IPS-20b (cell line): ENCODE measurements at regions not wholly inside any gene's neighbourhood (a gene's known extent, or its start where the extent isn't known, plus 50 kb on each side); places are given as distances from the start of the nearest gene placed in this dataset.

ENCODE experiments used
- H3K27ac ChIP-seq: one replicate; pipeline ENCODE4 v1.5.1; 2013; ENCODE audit warnings: low read length
- H3K27me3 ChIP-seq: 2 replicates; pipeline ENCODE4 v1.6.1; 2013; ENCODE audit warnings: mild to moderate bottlenecking, low read length, inconsistent platforms; ENCODE audit not compliant: insufficient read depth
- H3K36me3 ChIP-seq: 2 replicates; pipeline ENCODE4 v1.6.1; 2013; ENCODE audit warnings: low read depth, mild to moderate bottlenecking, inconsistent platforms, low read length, moderate library complexity; ENCODE audit not compliant: insufficient read depth
- H3K4me1 ChIP-seq: 2 replicates; pipeline ENCODE4 v1.6.1; 2013; ENCODE audit warnings: mild to moderate bottlenecking, control low read depth, inconsistent platforms, low read length, moderate library complexity; ENCODE audit not compliant: insufficient read depth
- H3K4me3 ChIP-seq: 2 replicates; pipeline ENCODE4 v1.5.1; 2013; ENCODE audit warnings: mild to moderate bottlenecking, low read length, inconsistent platforms
- H3K9ac ChIP-seq: 2 replicates; pipeline ENCODE4 v1.6.1; 2013; ENCODE audit warnings: low read depth, mild to moderate bottlenecking, inconsistent platforms, low read length, moderate library complexity
- H3K9me3 ChIP-seq: 2 replicates; pipeline ENCODE4 v1.6.1; 2013; ENCODE audit warnings: mild to moderate bottlenecking, low read depth, low read length, inconsistent platforms; ENCODE audit not compliant: insufficient read depth

GRCh38 chr20:60407011-60407771 lies 449.0 kb downstream of the CDH26 start:
- Histone ChIP-seq H3K4me1 (no peaks in the 10 kb centered on the region), H3K27ac (no peak overlapping the region), H3K9me3 (peaks cover 4% of the 10 kb centered on the region; the same call in 1 of the 2 replicates), H3K4me3 (no peak overlapping the region), H3K9ac (no peak overlapping the region), H3K36me3 (no peaks in the 10 kb centered on the region), H3K27me3 (no peaks in the 10 kb centered on the region; the same call in 1 of the 2 replicates)

DNA sequence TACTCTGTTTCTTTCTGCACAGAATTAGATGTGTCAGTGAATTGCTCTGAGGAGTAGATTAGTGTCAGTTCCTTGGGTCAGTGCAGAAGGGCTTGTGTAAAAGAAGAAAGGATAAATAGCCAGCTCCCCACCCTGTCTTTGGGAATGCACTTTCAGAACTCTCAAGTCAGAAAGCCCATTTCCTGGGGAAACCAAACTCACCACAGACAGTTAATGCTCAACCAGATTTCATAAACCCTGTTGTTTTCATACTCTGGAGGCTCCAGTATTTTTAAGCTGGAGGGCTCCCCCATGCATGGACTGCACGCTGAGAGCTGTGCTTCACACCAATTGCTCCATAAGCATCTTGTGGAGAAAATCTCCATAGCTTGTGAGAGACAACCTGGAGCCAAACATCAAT lies 449.7 kb downstream of the CDH26 start:
- no peak overlapping the region for H3K4me3 ChIP-seq
- no peaks in the 10 kb centered on the region for H3K4me1 ChIP-seq
- H3K27me3 ChIP-seq, result no peaks in the 10 kb centered on the region
- no peak overlapping the region for H3K9ac ChIP-seq
- H3K9me3 ChIP-seq, result peaks cover 4% of the 10 kb centered on the region; the same call in 1 of the 2 replicates
- H3K36me3 ChIP-seq, result no peaks in the 10 kb centered on the region
- no peak overlapping the region for H3K27ac ChIP-seq

- H3K27me3 ChIP-seq, result no peaks in the 10 kb centered on the region
- no peak overlapping the region for H3K4me3 ChIP-seq
- H3K9me3 ChIP-seq, result peaks cover 4% of the 10 kb centered on the region; the same call in 1 of the 2 replicates
- no peak overlapping the region for H3K9ac ChIP-seq
- no peaks in the 10 kb centered on the region for H3K36me3 ChIP-seq
- no peaks in the 10 kb centered on the region for H3K4me1 ChIP-seq
- no peak overlapping the region for H3K27ac ChIP-seq
Observed at GRCh38 chr20:60408435-60408834, 450.2 kb downstream of the CDH26 start.

- Histone ChIP-seq H3K27ac (no peak overlapping the region), H3K27me3 (no peaks in the 10 kb centered on the region), H3K9me3 (peaks cover 4% of the 10 kb centered on the region; the same call in 1 of the 2 replicates)
Observed at GRCh38 chr20:60410618-60411264, 452.5 kb downstream of the CDH26 start.

DNA sequence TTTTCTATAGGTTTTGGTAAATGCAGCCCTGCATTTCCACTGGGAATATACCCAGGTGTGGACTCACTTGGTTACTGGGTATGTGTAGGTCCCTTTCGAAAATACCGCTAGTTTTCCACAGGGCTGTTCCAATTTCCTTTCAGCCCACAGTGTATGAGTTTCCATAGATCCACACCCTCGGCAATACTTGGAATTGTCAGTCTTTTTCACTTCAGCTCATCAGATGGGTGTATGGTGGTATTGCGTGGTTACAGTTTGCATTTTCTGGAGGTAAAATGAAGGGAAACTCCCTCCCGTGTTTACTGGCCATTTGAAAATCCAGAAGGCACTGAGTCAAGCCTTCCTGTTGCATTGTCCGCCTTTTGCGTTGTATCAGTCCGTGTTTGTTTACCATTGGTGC lies 453.6 kb downstream of the CDH26 start:
- H3K27ac ChIP-seq, result no peak overlapping the region
- H3K9me3 ChIP-seq, result peaks cover 4% of the 10 kb centered on the region; the same call in 1 of the 2 replicates
- H3K9ac ChIP-seq, result no peak overlapping the region
- no peaks in the 10 kb centered on the region for H3K4me1 ChIP-seq
- no peaks in the 10 kb centered on the region for H3K36me3 ChIP-seq
- H3K4me3 ChIP-seq, result no peak overlapping the region
- H3K27me3 ChIP-seq, result no peaks in the 10 kb centered on the region

More at GRCh38 chr20:60410618-60411264, 452.5 kb downstream of the CDH26 start:
- no peak overlapping the region for H3K9ac ChIP-seq
- H3K4me1 ChIP-seq, result no peaks in the 10 kb centered on the region
- H3K4me3 ChIP-seq, result no peak overlapping the region
- H3K36me3 ChIP-seq, result no peaks in the 10 kb centered on the region

DNA sequence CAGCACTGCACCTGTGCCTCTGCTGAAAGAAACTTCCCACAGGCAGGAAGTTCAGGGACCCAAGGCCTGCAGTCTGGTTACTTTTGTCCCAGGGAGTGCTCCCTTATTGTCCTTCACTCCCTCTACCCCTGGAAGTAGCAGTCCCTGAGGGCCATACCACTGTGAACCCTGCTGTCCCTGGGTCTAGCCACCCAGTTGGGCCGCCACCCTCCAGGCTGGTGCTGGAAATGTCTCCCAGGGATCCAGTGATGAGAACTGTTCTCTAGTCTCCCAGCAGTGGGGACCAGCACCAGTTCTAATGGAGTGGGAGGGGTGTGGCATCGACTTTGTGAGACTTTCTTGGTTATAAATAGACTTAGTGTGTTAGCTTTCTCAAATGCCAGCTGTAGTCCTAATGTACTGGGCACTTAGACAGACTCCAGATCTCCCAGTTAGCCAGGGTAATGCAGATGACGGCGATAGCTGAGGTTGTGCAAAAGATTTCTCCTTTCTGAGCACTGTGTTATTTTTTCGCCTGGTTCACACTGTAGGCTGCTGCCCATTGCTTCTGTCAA lies 462.5 kb downstream of the CDH26 start:
- H3K4me3 ChIP-seq, result no peak overlapping the region
- no peak overlapping the region for H3K9ac ChIP-seq
- H3K27ac ChIP-seq, result no peak overlapping the region
- H3K36me3 ChIP-seq, result no peaks in the 10 kb centered on the region
- H3K4me1 ChIP-seq, result no peaks in the 10 kb centered on the region
- no peaks in the 10 kb centered on the region for H3K9me3 ChIP-seq
- no peaks in the 10 kb centered on the region for H3K27me3 ChIP-seq

- Histone ChIP-seq H3K9ac (no peak overlapping the region), H3K9me3 (no peaks in the 10 kb centered on the region), H3K27me3 (no peaks in the 10 kb centered on the region), H3K27ac (no peak overlapping the region), H3K4me1 (no peaks in the 10 kb centered on the region), H3K4me3 (no peak overlapping the region), H3K36me3 (no peaks in the 10 kb centered on the region)
Observed at GRCh38 chr20:60422848-60423247, 464.6 kb downstream of the CDH26 start.

- no peaks in the 10 kb centered on the region for H3K4me1 ChIP-seq
- no peak overlapping the region for H3K27ac ChIP-seq
- H3K4me3 ChIP-seq, result no peak overlapping the region
- no peaks in the 10 kb centered on the region for H3K36me3 ChIP-seq
- H3K9me3 ChIP-seq, result no peaks in the 10 kb centered on the region
- H3K27me3 ChIP-seq, result no peaks in the 10 kb centered on the region
- H3K9ac ChIP-seq, result no peak overlapping the region
Observed at GRCh38 chr20:60424267-60424902, 466.2 kb downstream of the CDH26 start.

- no peak overlapping the region for H3K27ac ChIP-seq
- H3K4me3 ChIP-seq, result no peak overlapping the region
- H3K27me3 ChIP-seq, result no peaks in the 10 kb centered on the region
- H3K4me1 ChIP-seq, result peaks cover 6% of the 10 kb centered on the region; the same call in 1 of the 2 replicates
- no peaks in the 10 kb centered on the region for H3K9me3 ChIP-seq
- H3K36me3 ChIP-seq, result no peaks in the 10 kb centered on the region
- no peak overlapping the region for H3K9ac ChIP-seq
Observed at GRCh38 chr20:60427516-60427915, 469.3 kb downstream of the CDH26 start.

DNA sequence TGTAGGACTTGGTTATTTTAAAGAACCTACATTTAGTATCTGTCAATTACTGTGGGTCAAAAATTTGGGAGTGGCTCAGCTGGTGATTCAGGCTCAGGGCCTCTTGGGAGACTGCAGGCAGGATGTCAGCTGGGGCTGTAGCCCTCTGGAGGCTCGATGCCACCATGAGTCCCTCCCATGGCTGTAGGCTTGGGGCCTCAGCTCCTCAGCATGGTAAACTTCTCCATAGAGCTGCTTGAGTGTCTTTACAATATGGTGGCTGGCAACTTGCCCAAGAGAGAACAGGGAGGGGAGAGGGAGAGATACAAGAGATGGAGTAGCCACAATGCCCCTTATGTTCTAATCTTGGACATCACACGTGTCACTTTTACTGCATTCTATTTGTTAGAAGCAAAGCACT lies 470.4 kb downstream of the CDH26 start:
- Histone ChIP-seq H3K27me3 (no peaks in the 10 kb centered on the region), H3K27ac (no peak overlapping the region), H3K4me1 (peaks cover 10% of the 10 kb centered on the region; the same call in 1 of the 2 replicates), H3K4me3 (no peak overlapping the region), H3K36me3 (no peaks in the 10 kb centered on the region), H3K9ac (no peak overlapping the region), H3K9me3 (no peaks in the 10 kb centered on the region)

GRCh38 chr20:60430516-60431001 lies 472.3 kb downstream of the CDH26 start:
- peaks cover 10% of the 10 kb centered on the region; the same call in 1 of the 2 replicates for H3K4me1 ChIP-seq
- H3K27me3 ChIP-seq, result no peaks in the 10 kb centered on the region
- no peaks in the 10 kb centered on the region for H3K9me3 ChIP-seq
- no peaks in the 10 kb centered on the region for H3K36me3 ChIP-seq
- H3K9ac ChIP-seq, result no peak overlapping the region
- no peak overlapping the region for H3K4me3 ChIP-seq
- H3K27ac ChIP-seq, result no peak overlapping the region
